Right renal pelvis (tissue), 4 donors: ENCODE measurements at regions not wholly inside any gene's neighbourhood (a gene's known extent, or its start where the extent isn't known, plus 50 kb on each side); places are given as distances from the start of the nearest gene placed in this dataset.

Experiments used
- DNase-seq, 4 donors: peaks; one replicate each; pipeline ENCODE4 v3.0.0-alpha.2; 2013; ENCODE audit warnings: low read depth in 4 of 4, low spot score in 3 of 4, missing footprints in 1 of 4

DNA sequence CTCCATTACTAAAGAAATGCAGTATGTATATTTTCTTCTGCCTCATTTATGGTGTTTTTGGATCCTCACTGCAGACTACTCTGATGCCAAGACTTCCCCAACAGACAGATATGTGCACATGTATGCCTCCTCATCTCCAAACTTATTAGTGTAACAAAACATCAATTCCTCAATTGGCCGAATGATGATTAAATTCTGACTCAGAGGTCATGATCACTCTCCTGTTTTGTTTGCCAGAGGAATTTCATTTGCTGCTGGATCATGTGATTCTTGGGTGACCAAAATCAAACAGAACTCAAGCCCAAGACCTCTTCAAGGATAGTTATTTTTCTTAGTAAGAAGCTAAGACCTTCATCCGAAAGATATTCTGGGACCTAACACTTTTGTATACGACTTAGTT is 227.6 kb downstream of the LMO4 start:
- DNase-seq, result no peak

DNA sequence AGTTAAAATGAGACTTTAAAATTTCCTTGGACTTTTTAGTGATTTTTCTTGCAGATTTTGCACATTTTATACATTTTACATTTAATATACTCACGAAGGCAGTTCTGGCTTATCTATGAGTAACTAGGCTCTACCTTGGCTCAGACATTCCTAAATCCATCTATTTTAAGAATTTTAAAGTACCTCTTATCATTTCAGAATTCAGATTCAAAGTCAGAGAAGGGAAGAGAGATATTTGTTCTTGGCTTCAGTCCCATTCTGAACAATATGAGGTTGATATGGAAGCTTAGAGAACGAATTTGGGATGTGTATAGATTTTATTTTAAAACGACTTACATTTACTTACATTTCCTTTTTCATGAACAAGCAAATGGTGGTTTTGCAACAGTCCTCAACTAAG is 230.2 kb downstream of the LMO4 start:
- DNase-seq, result no peak

DNA sequence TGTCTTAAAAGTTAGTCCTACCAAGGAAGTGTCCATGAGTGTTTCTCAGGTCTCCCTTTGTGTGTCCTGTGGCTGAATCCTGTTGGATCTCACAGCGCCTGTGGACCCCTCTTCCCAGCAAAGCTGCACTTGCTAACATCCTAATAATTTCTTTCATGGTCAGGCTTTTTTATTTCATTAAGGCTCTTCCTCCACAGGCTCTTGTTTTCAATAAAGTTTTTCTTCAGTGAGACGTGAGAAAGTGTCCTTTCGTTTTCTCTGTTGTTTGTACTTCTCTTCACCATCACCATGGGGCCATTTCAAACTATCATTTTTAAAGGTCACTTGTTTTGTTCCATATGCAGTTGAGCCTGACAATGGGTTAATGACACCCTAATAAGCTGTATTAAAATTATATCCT is 231.5 kb downstream of the LMO4 start:
- DNase-seq, result no peak

DNA sequence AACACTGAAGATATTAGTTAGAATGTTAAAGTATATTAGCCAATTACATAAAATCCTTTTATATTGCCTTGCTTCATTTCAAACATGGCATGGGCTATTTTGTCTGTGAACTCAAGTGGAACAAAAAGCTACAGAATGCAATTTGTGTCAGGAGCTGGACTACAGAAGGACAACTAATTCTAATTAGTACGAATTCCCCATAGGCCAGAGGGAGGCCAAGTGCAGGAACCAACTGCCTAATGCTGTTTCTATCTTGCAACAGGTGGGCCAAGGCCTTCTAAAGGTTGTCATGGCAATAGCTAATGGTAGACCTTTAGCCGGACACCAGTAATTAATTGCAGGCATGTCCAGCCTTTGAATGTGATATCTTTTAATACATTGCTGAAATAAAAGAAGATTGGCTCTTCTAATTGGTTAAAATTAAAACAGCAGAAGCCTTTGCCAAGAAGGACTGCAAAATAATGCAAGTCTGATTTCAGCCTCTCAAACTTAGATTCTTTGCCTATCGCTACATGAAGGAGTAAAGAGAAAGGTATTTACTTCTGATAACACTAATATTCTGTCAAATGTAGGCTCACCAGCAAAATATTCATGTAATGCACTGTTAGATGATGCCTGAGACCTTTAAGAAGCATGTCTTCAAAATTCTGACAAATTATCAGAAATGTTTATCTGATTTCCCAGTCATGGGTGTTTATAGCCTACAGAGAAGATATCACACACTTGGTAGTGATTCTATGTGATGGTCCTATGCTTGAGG is 232.1 kb downstream of the LMO4 start:
- DNase-seq, result no peak

DNA sequence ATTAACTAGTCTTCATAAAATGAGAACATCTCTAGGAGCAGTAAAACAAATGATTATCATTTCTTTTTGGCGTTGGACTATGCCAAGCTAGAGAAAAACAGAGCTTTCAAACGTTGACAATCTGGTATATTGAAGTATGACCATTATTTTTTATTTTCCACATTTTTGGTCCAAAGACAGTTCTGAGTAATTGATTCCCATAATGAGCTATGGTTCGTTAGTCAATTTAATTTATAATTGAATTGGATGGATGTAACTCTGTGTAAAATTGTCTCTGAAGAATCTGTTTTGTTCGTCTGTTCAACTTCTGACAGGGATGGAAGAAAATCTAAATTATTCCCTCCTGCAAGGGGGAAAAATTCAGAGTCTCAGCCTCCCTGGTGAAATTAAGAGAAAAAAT is 234.5 kb downstream of the LMO4 start:
- no peak for DNase-seq

DNA sequence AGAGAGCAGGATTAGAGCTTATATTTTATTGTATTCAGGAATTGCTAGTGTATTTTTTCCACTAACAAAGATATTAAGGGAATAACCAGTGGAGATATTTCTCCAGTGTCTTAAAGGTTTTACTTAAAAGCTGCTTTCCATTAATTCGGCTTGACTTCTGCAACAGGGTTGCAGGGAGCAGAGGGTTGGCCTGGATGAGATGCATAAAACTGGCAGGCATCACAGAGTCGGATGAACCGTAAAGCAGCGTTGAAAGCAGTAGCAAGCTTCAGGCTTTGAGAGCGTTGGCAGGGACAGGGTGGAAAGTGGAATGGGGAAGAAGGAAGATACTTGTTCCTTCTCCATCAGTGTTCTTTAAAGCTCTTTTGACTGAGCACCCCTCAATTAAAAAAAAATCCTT is 237.2 kb downstream of the LMO4 start:
- no peak for DNase-seq

DNA sequence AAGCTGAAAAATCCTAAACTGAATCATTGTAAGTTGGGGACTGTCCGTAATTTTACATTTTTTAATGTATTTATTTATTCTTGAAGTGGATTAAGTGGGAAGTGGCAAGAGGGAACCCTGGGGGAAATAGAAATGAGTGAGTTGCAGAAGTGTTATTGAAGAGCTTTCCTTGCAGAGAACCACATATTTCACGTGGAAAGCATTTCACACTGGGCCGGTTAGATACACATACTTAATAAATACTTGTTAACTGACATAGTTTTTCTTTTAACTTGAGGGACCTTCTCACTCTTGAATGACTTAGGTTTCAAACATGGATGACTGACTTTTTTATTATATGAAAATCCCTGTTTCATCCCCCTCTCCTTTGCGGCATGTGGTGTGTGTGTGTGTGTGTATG is 239.3 kb downstream of the LMO4 start:
- DNase-seq, result no peak

DNA sequence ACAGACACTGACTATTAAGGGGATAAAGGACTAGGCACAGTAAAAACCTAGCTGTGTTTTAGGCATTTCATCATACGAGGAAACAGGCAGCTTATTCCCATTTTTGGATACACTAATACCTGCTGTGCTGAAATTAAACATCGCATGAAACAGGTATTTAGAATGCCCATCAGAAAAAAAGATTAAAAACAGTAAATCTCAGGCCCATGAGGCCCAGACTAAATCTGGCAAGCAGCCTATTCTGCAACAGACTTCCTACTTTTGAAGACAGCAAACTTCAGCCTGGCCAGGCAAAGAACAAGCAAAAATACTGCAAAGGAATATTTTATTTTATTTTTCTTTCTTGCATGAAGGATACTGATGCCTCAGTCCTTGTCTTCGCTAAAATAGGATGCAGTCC is 240.2 kb downstream of the LMO4 start:
- no peak for DNase-seq

DNA sequence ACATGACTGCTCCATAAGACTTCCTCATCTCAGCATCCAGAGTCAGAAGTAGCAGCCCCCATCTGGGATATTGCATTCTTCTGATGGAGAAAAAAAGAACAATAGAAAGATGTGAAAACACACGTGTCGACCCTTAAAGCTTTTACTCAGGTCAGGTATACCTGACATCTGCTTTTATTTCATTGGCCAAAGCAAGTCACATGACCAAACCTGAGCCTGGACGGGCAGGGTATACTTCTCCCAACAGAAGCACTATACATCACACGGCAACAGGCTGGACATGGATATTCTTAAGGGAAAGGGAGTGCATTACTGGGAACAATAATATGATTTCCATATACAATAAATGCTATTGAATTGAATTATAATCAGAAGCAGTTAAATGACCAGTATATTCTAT is 243.3 kb downstream of the LMO4 start:
- DNase-seq, result no peak

DNA sequence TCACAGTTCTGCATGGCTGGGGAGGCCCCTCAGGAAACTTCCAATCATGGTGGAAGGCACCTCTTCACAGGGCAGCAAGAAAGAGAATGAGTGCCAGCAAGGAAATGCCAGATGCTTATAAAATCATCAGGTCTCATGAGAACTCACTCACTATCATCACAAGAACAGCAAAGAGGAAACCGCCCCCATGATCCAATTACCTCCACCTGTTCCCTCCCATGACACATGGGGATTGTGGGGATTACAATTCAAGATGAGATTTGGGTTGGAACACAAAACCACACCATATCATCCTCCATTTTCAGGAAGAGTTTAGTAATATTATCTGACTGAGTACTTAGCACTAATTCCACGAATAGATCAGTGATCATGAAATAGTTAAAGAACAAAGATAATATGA is 244.2 kb downstream of the LMO4 start:
- DNase-seq, result no peak

DNA sequence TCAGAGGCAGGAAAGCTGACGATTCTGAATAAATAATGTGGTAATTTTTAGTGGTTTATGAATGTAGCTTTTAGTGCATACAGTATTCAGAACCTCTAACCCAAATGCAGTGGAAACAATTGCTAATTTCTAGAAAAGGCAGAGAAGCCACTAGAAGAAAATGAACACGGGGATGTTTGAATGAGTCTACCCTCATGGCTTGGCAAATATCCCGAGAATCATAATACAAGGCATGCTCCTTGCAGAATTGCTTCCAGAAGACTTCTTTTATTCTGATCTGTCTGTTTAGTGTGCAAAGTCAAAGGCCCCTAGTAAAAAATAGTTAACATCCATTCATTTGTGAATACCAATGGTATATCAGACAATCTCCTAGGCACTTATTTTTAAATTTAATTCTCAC is 246.8 kb downstream of the LMO4 start:
- DNase-seq, result no peak

DNA sequence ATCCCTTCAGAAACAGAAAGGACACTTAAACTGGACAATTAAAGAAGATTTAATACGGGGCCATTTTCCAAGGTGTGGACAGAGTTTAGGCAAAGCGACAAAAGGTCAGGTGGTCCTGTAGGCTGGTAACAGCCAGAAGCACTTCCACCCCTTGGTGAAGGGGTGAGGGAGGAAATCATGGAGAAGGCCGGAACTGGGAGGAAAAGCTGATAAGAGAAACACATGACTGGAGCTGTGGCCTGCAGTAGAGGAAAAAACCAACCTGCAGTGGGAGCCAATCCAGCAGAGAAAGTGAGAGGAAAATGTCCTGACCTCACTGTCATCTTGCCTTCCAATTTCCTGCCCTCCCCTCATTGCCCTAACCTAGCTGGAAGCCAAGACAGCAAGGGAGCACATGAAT is 249.8 kb downstream of the LMO4 start:
- DNase-seq, result no peak

DNA sequence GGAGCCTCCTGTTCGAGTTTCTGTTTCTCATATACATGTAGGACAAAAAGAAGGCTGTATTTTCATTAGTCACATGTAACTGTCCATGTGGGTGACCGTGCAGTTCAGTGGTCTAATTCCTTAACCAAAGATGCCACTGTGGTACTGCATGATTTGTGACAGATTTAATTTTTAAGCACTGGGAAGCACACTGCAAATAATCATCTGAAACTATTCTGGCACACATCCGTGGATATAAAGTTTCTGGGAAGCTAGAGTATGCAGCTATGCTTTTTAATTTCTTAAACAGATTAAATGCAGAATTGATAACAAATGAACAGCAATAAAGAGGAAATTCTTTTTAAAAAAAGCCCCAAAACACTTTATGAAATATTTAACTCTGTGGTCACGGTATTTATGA is 254.8 kb downstream of the LMO4 start:
- DNase-seq, result no peak

DNA sequence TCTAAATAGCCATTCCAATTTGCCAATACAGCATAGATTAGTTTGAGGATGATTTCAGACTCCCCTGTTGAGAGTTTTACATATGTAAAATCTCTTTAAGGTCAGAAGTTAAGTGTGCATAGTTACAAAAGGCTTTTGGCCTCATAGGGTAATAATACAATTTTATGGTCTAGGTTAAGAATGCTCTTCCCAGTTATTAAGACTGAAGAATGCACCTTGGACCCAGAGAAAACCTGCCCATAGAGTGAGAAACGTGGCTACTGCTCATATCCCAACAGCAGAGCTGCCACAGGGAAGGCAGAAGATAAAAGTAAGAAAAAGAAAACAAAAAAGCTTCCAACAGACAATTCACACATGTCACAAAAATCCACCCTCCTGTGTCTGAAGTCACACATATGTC is 255.9 kb downstream of the LMO4 start:
- DNase-seq, result no peak

DNA sequence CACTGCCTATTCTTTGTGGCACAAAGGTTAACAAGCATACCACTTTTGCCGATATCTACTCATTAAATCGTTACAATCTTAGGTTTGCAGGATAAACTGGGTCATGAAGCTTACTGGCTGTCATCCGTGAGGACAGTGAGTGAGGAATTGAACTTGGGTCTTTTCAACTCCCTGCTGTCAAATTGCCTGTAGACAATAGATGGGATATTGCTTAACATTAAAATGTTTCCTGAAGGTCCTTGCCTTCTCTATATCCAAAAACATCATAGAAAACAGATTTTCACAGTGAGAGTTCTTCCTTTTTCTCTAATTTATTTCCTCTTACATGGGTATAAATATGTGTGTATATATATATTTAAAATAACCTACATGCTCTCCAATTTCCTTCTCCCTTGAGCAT is 257.8 kb downstream of the LMO4 start:
- no peak for DNase-seq

DNA sequence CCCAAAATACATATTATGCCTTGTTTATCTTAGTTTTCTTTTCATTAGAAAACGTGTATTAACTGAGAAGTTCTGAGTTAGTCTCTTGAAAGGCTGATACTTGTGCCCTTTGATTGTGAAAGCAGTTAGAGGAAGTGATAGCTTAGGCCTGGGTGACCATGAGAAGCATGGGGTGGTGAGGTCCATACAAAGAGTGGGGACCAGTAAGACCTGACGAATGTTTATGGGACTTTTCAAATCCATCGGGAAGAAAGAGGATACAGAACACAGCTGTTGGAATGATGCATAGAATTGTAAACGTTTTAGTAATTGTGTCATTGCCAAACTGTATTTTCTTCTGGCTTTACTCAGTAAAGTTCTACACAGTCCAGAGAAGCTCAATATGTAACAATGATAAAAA is 259.8 kb downstream of the LMO4 start:
- no peak for DNase-seq

DNA sequence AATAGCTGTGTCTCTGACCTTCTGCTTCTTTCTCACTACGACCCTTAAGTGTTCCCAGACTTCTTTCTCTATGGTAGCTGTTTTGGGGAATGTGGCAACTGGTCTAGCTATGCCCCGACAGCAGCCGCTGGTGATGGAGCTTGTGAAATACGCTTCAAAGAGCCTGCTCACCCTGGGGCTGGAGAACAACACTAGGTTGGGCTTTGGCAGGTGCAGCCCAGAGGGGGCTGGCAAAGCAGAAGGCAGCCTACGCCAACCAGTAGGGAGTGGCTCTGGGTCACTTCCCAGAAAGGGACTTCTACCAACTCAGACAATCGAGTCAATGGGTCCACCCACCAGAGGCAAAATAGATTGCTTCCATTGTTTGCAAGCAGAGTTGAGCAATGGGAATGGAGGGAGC is 262.8 kb downstream of the LMO4 start:
- DNase-seq, result no peak

DNA sequence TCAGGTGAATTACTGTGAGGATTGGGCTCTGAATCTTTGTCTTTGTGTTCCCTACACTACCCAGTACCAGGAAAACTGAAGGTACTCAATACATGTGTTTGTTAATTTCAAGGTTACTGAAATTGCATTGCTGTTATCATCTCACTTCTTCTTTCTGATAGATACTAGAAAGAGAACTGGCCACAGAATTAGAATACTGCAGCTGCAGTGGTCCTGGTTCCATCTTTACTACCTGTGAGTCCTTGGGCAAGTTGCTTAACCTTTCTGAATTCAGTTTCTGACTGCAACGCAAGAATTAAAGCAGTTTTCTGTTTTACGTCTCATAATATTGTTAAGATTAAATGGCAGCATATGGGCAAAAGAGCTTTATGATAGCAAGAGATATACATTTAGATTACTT is 263.5 kb downstream of the LMO4 start:
- DNase-seq, result no peak

DNA sequence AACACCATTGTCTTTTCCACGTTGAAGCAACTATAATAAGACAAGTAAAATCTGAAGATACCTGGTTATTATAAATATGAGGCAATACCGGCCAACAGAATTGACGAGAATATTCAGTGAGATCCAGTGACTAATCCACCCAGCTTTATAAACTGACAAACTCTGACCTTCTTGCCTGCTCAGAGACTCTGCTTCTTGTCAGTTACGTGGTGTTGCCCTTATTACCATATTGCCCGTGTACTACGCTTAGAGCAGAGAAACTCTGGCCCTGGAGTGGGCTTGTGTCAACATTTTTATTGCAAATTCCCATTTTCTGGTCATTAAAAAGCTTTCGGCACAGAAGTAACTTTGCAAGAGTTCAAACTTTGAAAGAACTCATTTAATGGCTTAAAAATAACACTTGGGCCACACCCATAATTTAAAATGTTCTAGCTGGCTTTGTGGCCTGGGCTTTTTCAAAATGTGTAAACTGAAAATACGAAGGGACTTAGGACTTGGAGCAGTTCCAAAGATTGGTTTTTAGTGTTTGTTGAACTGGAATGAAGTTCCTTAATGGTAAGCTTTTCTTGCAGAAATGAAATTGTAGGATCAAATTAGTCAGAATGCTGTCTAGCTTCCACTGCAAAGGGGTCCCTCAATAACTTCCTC is 266.2 kb downstream of the LMO4 start:
- DNase-seq, result no peak

DNA sequence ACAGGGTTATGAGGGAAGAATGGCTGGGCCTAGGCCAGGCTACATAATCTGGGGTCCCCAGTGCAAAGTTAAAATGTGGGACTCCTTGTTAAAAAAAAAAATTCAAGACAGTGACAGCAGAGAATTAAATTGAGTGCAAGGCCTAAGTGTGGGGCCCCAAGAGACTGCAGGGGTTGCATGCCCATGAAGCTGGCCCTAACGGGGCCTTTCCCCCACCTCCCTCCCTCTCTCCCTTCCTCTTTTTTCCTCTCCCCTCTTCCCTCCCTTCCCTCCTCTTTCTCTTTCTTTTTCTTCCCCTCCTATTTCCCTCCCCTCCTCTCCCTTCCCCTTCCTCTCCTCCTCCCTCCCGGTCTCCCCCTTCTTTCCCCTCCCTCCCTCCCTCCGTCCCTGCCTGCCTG is 266.7 kb downstream of the LMO4 start:
- no peak for DNase-seq

DNA sequence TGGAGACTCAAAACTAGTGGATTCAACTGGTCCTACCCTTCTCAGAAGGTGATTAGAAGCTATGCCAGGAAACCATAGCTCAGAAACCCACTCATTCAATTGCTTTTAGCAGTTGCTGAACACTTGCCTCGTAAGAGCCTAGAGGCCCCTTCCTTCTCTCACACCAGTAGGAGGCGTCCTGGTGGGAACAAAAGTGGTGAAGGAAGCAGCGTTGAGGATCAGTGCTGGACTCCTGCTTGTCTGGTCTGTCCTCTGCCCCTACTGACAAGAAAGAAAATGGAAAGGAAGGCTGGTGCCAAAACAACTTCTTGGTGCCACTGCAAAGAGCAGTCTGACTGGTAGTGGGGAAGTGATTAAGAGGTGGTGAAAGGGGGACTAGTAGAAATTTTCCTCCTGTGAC is 269.7 kb downstream of the LMO4 start:
- no peak for DNase-seq

DNA sequence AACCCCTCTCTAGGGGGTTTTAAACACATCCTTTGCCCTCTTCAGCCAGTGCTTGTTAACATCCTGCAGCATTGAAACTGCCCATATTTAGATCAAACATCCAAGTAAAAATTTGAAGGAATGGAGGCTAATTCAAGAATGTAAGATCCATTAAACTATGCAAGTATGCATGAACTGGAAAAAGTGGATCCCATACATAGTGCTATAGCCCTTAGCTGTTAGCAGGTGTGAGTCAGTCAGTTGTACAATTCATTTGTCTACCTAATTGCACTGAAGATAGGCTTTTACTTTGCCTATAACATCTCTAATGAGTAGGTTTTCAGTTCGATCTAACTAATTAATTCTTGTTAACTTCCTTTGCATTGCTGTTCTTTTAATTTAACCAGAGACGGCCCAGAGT is 270.9 kb downstream of the LMO4 start:
- no peak for DNase-seq
